Lung (tissue), 11 donors: ENCODE measurements at regions not wholly inside any gene's neighbourhood (a gene's known extent, or its start where the extent isn't known, plus 50 kb on each side); places are given as distances from the start of the nearest gene placed in this dataset.

Source experiments
- ATAC-seq: fragments of 200-7000 bp; cut with Tn5 transposase; one replicate; pipeline ENCODE4 v1.9.1; 2020; ENCODE audit warnings: moderate number of reproducible peaks; ENCODE audit not compliant: insufficient read depth, low FRiP score
- DNase-seq, 3 donors: peaks; one replicate each; pipeline ENCODE4 v3.0.0-alpha.2; 2013 to 2017
- H3K27ac ChIP-seq, 2 donors: one replicate each; pipeline ENCODE4 v1.5.1; 2013; ENCODE audit warnings: mild to moderate bottlenecking in 2 of 2, moderate library complexity in 2 of 2, control low read depth in 1 of 2, inconsistent platforms in 1 of 2, low read depth in 1 of 2, low read length in 1 of 2
- H3K27me3 ChIP-seq, 3 donors: one replicate each; pipeline ENCODE4 v1.5.1; 2013; ENCODE audit warnings: low read length in 2 of 3; ENCODE audit not compliant: control insufficient read depth in 3 of 3, insufficient read depth in 3 of 3
- H3K36me3 ChIP-seq, 4 donors: one replicate each; pipeline ENCODE4 v1.5.1; 2013; ENCODE audit warnings: low read length in 4 of 4, mild to moderate bottlenecking in 1 of 4, moderate library complexity in 1 of 4; ENCODE audit not compliant: control insufficient read depth in 4 of 4, insufficient read depth in 4 of 4
- H3K4me1 ChIP-seq, 5 donors: one replicate each; pipeline ENCODE4 v1.5.1; 2013; ENCODE audit warnings: low read length in 5 of 5, mild to moderate bottlenecking in 2 of 5, moderate library complexity in 1 of 5; ENCODE audit not compliant: control insufficient read depth in 5 of 5, insufficient read depth in 5 of 5
- H3K4me3 ChIP-seq: one replicate; pipeline ENCODE4 v1.5.1; 2013; ENCODE audit warnings: mild to moderate bottlenecking, control low read depth, moderate library complexity
- H3K9ac ChIP-seq, 2 donors: one replicate each; pipeline ENCODE4 v1.5.1; 2013; ENCODE audit warnings: low read length in 2 of 2, control low read depth in 1 of 2; ENCODE audit not compliant: insufficient read depth in 1 of 2
- H3K9me3 ChIP-seq, 4 donors: one replicate each; pipeline ENCODE4 v1.5.1; 2013; ENCODE audit warnings: low read length in 3 of 4, mild to moderate bottlenecking in 1 of 4, moderate library complexity in 1 of 4; ENCODE audit not compliant: control insufficient read depth in 4 of 4, insufficient read depth in 3 of 4
- CTCF ChIP-seq: IDR thresholded peaks from 2 replicates; pipeline ENCODE4 v1.5.1; 2012; ENCODE audit warnings: mild to moderate bottlenecking; ENCODE audit errors: control extremely low read depth, extremely low read depth
- WGBS, 2 donors: extraction: QIAGEN DNeasy Blood & Tissue Kit; methylation state at CpG; one replicate each; pipeline ENCODE4 v1.1.7; 2013; 5-methylcytosine and 5-hydroxymethylcytosine counted together
- donor health status: control.
- donor health status: control.
- donor health status: Bipolar disorder and iron deficiency.
- donor health status: healthy.
- donor health status: DM: yes; HTN: yes; CAD: no.

GRCh38 chr20:5445611-5446010 lies 128.9 kb upstream of the PROKR2 start:
- Histone ChIP-seq H3K27me3 (peaks cover 0 to 4% (median 3%) of the 10 kb centered on the region in 3 donors), H3K9ac (no peak overlapping the region), H3K36me3 (no peaks in the 10 kb centered on the region), H3K4me3 (no peak overlapping the region), H3K27ac (no peak overlapping the region), H3K9me3 (no peaks in the 10 kb centered on the region), H3K4me1 (no peaks in the 10 kb centered on the region)
- TF ChIP-seq CTCF: no peak
- 80 to 84% methylated on average over 6 of the region's 6 CpGs for WGBS, 2 donors
- DNase-seq (no peak), ATAC-seq (no peak)

DNA sequence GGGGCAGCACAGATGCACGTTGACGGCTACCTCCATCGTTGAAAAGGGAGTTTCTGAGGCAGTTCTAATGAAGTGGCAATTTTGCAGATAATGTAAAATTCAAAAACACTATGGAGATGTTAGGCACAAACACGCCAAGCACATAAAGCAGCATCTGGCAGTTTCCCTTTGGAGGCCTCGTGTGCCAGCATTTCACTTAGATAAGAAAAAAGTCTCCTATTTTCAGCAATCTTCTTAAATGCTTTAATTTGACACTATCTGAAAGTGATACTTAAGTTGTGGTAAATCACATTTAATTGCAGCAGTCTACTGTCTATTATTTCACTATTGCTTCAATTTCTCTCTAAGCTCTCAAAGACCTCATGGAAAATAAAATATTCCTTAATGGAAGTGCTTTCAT lies 125.3 kb upstream of the PROKR2 start:
- no peak for ATAC-seq
- H3K4me3 ChIP-seq: no peak overlapping the region
- no peak for TF ChIP-seq CTCF
- DNase-seq: no peak
- peaks cover 0 to 2% (median under 1%) of the 10 kb centered on the region in 3 donors for H3K27me3 ChIP-seq
- H3K27ac ChIP-seq: no peak overlapping the region
- H3K4me1 ChIP-seq: no peaks in the 10 kb centered on the region
- H3K36me3 ChIP-seq: no peaks in the 10 kb centered on the region
- WGBS, 2 donors: 84 to 91% methylated on average over 5 of the region's 5 CpGs
- H3K9me3 ChIP-seq: peaks cover 0 to 2% (median 0%) of the 10 kb centered on the region in 4 donors
- no peak overlapping the region for H3K9ac ChIP-seq

- Histone ChIP-seq H3K9me3 (peaks cover 0 to 2% (median 0%) of the 10 kb centered on the region in 4 donors), H3K36me3 (no peaks in the 10 kb centered on the region), H3K4me1 (no peaks in the 10 kb centered on the region), H3K9ac (no peak overlapping the region), H3K27me3 (no peaks in the 10 kb centered on the region), H3K4me3 (no peak overlapping the region), H3K27ac (no peak overlapping the region)
- WGBS, 2 donors: 81 to 90% methylated on average over 4 of the region's 4 CpGs
- DNase-seq: no peak
- ATAC-seq: no peak
- TF ChIP-seq CTCF: no peak
Observed at GRCh38 chr20:5434116-5434515, 117.4 kb upstream of the PROKR2 start.

- 74 to 89% methylated on average over 3 of the region's 3 CpGs for WGBS, 2 donors
Observed at GRCh38 chr20:5433352-5433751, 116.6 kb upstream of the PROKR2 start.

More at GRCh38 chr20:5433352-5433751, 116.6 kb upstream of the PROKR2 start:
- Histone ChIP-seq H3K4me1 (no peaks in the 10 kb centered on the region), H3K36me3 (no peaks in the 10 kb centered on the region), H3K9me3 (no peaks in the 10 kb centered on the region), H3K27ac (no peak overlapping the region), H3K4me3 (no peak overlapping the region), H3K9ac (no peak overlapping the region), H3K27me3 (no peaks in the 10 kb centered on the region)
- no peak for DNase-seq
- no peak for TF ChIP-seq CTCF
- no peak for ATAC-seq
